ENCODE measurements at regions not wholly inside any gene's neighbourhood (a gene's known extent, or its start where the extent isn't known, plus 50 kb on each side); places are given as distances from the start of the nearest gene placed in this dataset.
A peak's percentile ranks its signal among the peaks of the same experiment; 100 is the strongest.
"Not testable (repeated sequence)": the region's sequence is repeated elsewhere in the genome, so short reads cannot be mapped to it uniquely, and the experiment has no call there.

DNA sequence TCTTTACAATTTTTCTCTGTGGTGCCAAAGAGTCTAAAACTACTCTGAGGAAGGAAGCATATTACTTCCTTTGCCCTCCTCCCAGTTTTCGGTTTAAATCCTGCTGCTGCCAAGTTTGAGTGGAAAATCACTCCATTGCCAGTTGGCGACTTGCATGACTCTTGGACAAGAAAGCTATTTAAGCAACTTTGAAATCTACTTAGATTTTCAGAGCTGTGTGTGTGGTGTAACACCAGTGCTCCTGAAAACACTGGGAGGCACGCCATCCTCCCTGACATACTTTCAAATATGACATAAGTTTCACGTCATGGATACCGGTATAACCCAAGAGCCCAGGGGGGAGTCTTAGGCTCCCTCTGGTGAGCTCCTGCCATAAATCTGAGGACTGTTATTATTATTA, 83.5 kb upstream of the RIOK2 start:
- H3K4me3 ChIP-seq (ENCODE audit: low read depth, low read length): no peak overlapping the region
- DNase-seq: no peak
- TF ChIP-seq, protein P1, sequence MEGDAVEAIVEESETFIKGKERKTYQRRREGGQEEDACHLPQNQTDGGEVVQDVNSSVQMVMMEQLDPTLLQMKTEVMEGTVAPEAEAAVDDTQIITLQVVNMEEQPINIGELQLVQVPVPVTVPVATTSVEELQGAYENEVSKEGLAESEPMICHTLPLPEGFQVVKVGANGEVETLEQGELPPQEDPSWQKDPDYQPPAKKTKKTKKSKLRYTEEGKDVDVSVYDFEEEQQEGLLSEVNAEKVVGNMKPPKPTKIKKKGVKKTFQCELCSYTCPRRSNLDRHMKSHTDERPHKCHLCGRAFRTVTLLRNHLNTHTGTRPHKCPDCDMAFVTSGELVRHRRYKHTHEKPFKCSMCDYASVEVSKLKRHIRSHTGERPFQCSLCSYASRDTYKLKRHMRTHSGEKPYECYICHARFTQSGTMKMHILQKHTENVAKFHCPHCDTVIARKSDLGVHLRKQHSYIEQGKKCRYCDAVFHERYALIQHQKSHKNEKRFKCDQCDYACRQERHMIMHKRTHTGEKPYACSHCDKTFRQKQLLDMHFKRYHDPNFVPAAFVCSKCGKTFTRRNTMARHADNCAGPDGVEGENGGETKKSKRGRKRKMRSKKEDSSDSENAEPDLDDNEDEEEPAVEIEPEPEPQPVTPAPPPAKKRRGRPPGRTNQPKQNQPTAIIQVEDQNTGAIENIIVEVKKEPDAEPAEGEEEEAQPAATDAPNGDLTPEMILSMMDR (IDR thresholded peaks at IDR 0.05; ENCODE audit: low read depth, low read length): no peak
- H3K27me3 ChIP-seq (ENCODE audit: insufficient read depth, low read depth, severe bottlenecking): no peaks in the 10 kb centered on the region
- no peak overlapping the region for H3K27ac ChIP-seq
- no peaks in the 10 kb centered on the region for H3K9me3 ChIP-seq (ENCODE audit: severe bottlenecking)
- no peaks in the 10 kb centered on the region for H3K36me3 ChIP-seq

DNA sequence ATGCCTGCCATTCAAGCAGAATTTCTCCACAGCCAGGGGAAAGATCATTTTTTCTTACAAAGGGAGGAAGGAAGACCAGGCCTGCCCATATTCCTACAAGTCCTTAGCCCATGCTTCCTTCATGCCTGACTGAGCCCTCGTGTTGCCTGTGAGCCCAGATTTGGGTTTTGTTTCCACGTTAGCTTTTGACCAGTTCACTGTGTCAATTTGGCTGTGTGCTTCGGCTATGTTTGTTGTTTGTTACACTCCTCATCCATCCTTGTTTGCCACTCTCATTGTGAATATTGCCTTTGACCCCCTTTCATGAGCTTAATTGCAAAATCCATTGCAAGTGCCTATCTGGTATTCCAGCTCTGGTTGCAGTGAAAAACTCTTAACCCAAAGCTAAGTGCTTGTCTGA, 84.7 kb upstream of the RIOK2 start:
- no peak for DNase-seq
- no peaks in the 10 kb centered on the region for H3K36me3 ChIP-seq
- H3K27ac ChIP-seq: no peak overlapping the region
- H3K4me3 ChIP-seq (ENCODE audit: low read depth, low read length): no peak overlapping the region
- no peaks in the 10 kb centered on the region for H3K27me3 ChIP-seq (ENCODE audit: insufficient read depth, low read depth, severe bottlenecking)
- TF ChIP-seq, protein P1 (IDR thresholded peaks at IDR 0.05; ENCODE audit: low read depth, low read length): no peak
- H3K9me3 ChIP-seq (ENCODE audit: severe bottlenecking): no peaks in the 10 kb centered on the region

DNA sequence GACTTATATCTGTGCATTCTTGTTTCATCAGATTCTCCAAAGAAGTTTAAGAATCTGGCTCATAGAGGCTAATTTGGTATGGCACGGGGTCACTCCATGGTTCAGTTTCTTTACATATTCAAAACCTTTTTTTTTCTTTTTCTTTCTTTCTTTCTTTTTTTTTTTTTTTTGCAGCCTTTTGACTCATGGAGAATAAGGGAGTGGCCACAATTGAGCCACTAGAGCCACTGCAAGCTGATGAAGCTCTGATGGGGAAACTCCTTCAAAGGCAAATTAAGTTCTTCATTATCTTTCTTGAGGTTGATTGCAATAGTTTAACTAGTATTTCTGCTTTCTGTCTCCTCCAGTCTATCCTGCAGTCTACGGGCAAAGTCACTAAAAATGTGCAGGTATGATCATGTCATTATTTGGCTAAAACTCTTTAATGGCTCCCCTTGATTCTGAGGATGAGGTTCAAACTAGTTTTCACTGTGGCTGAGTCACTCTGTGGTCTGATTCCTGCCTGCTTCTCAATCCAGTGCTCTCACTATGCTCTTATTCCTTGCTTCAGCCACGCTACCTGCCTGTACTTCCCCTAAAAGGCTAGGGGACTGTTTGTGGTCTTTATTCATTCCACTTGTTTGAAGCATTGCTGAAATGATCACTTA, 93.5 kb upstream of the RIOK2 start:
- Histone ChIP-seq H3K27me3 (ENCODE audit: insufficient read depth, low read depth, severe bottlenecking) (no peaks in the 10 kb centered on the region), H3K9me3 (ENCODE audit: severe bottlenecking) (no peaks in the 10 kb centered on the region), H3K27ac (no peak overlapping the region), H3K36me3 (no peaks in the 10 kb centered on the region), H3K4me3 (ENCODE audit: low read depth, low read length) (no peak overlapping the region)
- DNase-seq: no peak
- TF ChIP-seq, protein P1 (IDR thresholded peaks at IDR 0.05; ENCODE audit: low read depth, low read length): no peak

DNA sequence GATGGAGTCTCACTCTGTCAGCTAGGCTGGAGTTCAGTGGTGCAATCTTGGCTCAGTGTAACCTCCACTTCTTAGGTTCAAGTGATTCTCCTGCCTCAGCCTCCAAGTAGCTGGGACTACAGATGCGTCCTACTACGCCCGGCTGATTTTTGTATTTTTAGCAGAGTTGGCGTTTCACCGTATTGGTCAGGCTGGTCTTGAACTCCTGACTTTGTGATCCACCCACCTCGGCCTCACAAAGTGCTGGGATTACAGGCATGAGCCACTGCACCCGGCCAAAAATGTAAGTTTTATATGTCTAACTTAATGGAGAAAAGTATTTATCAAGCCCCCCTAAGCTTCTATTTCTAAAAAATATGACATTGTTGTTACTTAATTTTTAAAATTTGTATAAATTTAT, 98.2 kb upstream of the RIOK2 start:
- TF ChIP-seq, protein P1 (IDR thresholded peaks at IDR 0.05; ENCODE audit: low read depth, low read length): no peak
- Histone ChIP-seq H3K9me3 (ENCODE audit: severe bottlenecking) (no peaks in the 10 kb centered on the region), H3K4me3 (ENCODE audit: low read depth, low read length) (no peak overlapping the region), H3K27ac (no peak overlapping the region), H3K27me3 (ENCODE audit: insufficient read depth, low read depth, severe bottlenecking) (no peaks in the 10 kb centered on the region), H3K36me3 (no peaks in the 10 kb centered on the region)
- DNase-seq: no peak

DNA sequence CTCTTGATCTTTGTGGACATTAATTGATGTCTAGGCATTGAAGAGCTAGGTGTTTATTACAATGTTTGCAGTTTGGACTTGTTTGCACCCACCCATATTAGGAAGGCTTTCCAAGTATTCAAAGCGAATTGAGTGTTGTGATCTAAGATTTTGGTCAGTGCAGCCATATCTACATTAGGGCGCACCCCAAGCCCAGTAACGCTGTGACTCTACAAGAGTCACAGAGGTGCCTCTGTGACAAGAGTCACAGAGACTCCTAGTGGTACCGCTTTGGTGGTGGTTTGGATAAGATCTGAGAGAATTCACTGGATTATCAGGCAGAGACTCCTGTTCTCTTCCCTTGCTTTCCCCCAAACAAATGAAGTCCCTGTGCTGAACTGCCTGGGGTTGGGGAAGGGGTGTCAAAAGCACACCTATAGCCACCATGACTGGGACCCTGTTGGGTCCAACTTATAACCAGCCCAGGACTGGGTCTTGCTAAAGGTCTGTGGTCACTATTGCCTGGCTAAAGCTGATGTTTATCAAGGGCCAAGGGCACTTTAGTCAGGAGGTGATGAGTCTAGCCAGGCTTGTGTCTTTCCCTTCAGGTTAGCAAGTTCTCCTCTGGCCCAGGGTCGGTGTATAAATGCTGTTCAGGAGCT, 114.1 kb upstream of the RIOK2 start:
- Histone ChIP-seq H3K27ac (no peak overlapping the region), H3K4me3 (ENCODE audit: low read depth, low read length) (no peak overlapping the region), H3K36me3 (no peaks in the 10 kb centered on the region), H3K27me3 (ENCODE audit: insufficient read depth, low read depth, severe bottlenecking) (no peaks in the 10 kb centered on the region), H3K9me3 (ENCODE audit: severe bottlenecking) (no peaks in the 10 kb centered on the region)
- DNase-seq: peak; percentile 74
- TF ChIP-seq, protein P1 (IDR thresholded peaks at IDR 0.05; ENCODE audit: low read depth, low read length): peak; percentile 77

DNA sequence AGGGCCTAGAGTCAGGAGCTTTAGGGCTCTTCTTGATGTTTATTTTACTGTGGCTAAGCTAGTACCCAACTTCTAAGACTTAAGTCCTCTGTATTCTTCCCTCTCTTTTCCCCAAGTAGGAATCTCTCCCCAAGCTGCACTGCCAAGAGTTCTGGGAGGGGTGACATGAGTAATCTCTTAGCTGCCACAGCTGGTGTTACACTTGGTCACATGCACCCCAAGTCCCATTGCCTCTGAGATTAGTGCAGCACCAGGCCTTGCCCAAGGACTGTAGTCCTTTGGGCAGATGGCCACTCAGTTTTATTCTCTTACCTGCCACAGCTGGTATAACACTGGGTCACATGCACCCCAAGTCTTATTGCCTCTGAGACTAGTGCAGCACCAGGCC, 114.7 kb upstream of the RIOK2 start:
- TF ChIP-seq, protein P1 (IDR thresholded peaks at IDR 0.05; ENCODE audit: low read depth, low read length): no peak
- Histone ChIP-seq H3K4me3 (ENCODE audit: low read depth, low read length) (no peak overlapping the region), H3K27me3 (ENCODE audit: insufficient read depth, low read depth, severe bottlenecking) (no peaks in the 10 kb centered on the region), H3K36me3 (no peaks in the 10 kb centered on the region), H3K27ac (no peak overlapping the region), H3K9me3 (ENCODE audit: severe bottlenecking) (no peaks in the 10 kb centered on the region)
- DNase-seq: no peak

DNA sequence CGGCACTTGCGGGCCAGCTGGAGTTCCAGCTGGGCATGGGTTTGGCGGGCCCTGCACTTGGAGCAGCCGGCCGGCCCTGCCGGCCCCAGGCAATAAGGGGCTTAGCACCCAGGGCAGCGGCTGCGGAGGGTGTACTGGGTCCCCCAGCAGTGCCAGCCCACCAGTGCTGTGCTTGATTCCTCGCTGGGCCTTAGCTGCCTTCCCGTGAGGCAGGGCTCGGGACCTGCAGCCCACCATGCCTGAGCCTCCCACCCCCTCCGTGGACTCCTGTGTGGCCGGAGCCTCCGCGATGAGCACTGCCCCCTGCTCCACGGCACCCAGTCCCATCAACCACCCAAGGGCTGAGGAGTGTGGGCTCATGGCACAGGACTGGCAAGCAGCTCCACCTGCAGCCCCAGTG, 118.1 kb upstream of the RIOK2 start:
- not testable (repeated sequence) for H3K9me3 ChIP-seq (ENCODE audit: severe bottlenecking); H3K27ac ChIP-seq; DNase-seq; H3K27me3 ChIP-seq (ENCODE audit: insufficient read depth, low read depth, severe bottlenecking); H3K36me3 ChIP-seq; H3K4me3 ChIP-seq (ENCODE audit: low read depth, low read length)
